Epithelial cell of esophagus (primary cell): ENCODE measurements at regions not wholly inside any gene's neighbourhood (a gene's known extent, or its start where the extent isn't known, plus 50 kb on each side); places are given as distances from the start of the nearest gene placed in this dataset.

Experiments used
- DNase-seq: peaks from one replicate; pipeline ENCODE4 v3.0.0; 2010; ENCODE audit warnings: low read depth
- H3K4me3 ChIP-seq: 2 replicates; pipeline ENCODE4 v1.5.1; 2011; ENCODE audit warnings: mild to moderate bottlenecking, low read length, control low read depth
- CTCF ChIP-seq: IDR thresholded peaks from 2 replicates; pipeline ENCODE4 v1.5.1; 2011; ENCODE audit warnings: low read depth, mild to moderate bottlenecking, low read length, control low read depth, inconsistent platforms; ENCODE audit not compliant: insufficient read depth; ENCODE audit errors: missing control alignments

GRCh38 chr16:79484237-79484636 is 116.3 kb downstream of the MAF start:
- no peak overlapping the region for H3K4me3 ChIP-seq
- DNase-seq, result no peak
- no peak for TF ChIP-seq CTCF

GRCh38 chr16:79483336-79483735 is 117.2 kb downstream of the MAF start:
- H3K4me3 ChIP-seq, result no peak overlapping the region
- no peak for TF ChIP-seq CTCF
- no peak for DNase-seq

- TF ChIP-seq CTCF, result no peak
- DNase-seq, result no peak
- no peak overlapping the region for H3K4me3 ChIP-seq
Measured at GRCh38 chr16:79482011-79482410, 118.5 kb downstream of the MAF start.

- no peak overlapping the region for H3K4me3 ChIP-seq
- DNase-seq, result no peak
- no peak for TF ChIP-seq CTCF
Measured at GRCh38 chr16:79480929-79481328, 119.6 kb downstream of the MAF start.

GRCh38 chr16:79480056-79480455 is 120.5 kb downstream of the MAF start:
- no peak for DNase-seq
- H3K4me3 ChIP-seq, result no peak overlapping the region
- TF ChIP-seq CTCF, result no peak

GRCh38 chr16:79476580-79476979 is 124.0 kb downstream of the MAF start:
- H3K4me3 ChIP-seq, result no peak overlapping the region
- DNase-seq, result no peak
- TF ChIP-seq CTCF, result no peak

GRCh38 chr16:79475841-79476240 is 124.7 kb downstream of the MAF start:
- TF ChIP-seq CTCF, result no peak
- DNase-seq, result no peak
- no peak overlapping the region for H3K4me3 ChIP-seq
